ENCODE measurements at regions not wholly inside any gene's neighbourhood (a gene's known extent, or its start where the extent isn't known, plus 50 kb on each side); places are given as distances from the start of the nearest gene placed in this dataset.
"Not testable (repeated sequence)": the region's sequence is repeated elsewhere in the genome, so short reads cannot be mapped to it uniquely, and the experiment has no call there.

DNA sequence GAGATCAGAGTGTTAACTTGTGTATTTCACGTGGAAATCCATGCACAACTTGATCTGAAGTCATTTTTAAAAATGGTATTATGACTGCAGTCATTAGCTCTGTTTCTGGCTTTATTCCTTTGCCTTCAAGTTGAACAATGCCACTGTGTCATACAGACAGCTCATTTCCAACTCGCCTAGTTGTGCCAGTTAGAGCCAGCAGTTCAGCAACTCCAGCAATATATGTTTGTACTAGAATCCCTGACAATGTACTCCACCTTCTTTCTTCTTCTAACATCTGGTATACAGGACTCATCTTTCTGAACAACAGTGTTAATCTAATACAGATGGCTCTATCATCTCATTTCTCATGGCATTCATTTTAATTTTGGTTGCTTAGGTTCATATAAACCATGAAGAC, 418.3 kb upstream of the POU3F2 start:
- H3K79me2 ChIP-seq (ENCODE audit: insufficient read depth, low read length), result no peaks in the 10 kb centered on the region
- H3K4me3 Mint-ChIP-seq (ENCODE audit: unreplicated experiment), result no peak overlapping the region
- TF ChIP-seq EZH2 (IDR thresholded peaks at IDR 0.05; ENCODE audit: insufficient read depth, low read length), result no peak
- TF ChIP-seq, protein P1, sequence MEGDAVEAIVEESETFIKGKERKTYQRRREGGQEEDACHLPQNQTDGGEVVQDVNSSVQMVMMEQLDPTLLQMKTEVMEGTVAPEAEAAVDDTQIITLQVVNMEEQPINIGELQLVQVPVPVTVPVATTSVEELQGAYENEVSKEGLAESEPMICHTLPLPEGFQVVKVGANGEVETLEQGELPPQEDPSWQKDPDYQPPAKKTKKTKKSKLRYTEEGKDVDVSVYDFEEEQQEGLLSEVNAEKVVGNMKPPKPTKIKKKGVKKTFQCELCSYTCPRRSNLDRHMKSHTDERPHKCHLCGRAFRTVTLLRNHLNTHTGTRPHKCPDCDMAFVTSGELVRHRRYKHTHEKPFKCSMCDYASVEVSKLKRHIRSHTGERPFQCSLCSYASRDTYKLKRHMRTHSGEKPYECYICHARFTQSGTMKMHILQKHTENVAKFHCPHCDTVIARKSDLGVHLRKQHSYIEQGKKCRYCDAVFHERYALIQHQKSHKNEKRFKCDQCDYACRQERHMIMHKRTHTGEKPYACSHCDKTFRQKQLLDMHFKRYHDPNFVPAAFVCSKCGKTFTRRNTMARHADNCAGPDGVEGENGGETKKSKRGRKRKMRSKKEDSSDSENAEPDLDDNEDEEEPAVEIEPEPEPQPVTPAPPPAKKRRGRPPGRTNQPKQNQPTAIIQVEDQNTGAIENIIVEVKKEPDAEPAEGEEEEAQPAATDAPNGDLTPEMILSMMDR (IDR thresholded peaks at IDR 0.05; ENCODE audit: insufficient read depth, low read depth, low read length), result no peak
- no peaks in the 10 kb centered on the region for H4K20me1 ChIP-seq (ENCODE audit: insufficient read depth, low read length)
- no peak for DNase-seq (ENCODE audit: low read depth)
- H3K9me3 ChIP-seq (ENCODE audit: insufficient read depth, low read depth, low read length), result no peaks in the 10 kb centered on the region
- H2AFZ ChIP-seq (ENCODE audit: low read depth, low read length), result no peak overlapping the region
- H3K4me1 Mint-ChIP-seq (ENCODE audit: low read depth, unreplicated experiment), result no peaks in the 10 kb centered on the region
- no peaks in the 10 kb centered on the region for H3K36me3 ChIP-seq (ENCODE audit: insufficient read depth, low read length)
- H3K27me3 Mint-ChIP-seq (ENCODE audit: low read depth, unreplicated experiment), result no peaks in the 10 kb centered on the region
- no peak overlapping the region for H3K4me3 ChIP-seq (ENCODE audit: insufficient read depth, low read depth, low read length)
- H3K4me1 ChIP-seq (ENCODE audit: insufficient read depth, low read length), result no peaks in the 10 kb centered on the region
- FAIRE-seq, result no peak
- no peaks in the 10 kb centered on the region for H3K27me3 ChIP-seq (ENCODE audit: insufficient read depth, low read length)
- no peak overlapping the region for H3K4me2 ChIP-seq (ENCODE audit: low read length)
- H3K27ac Mint-ChIP-seq (ENCODE audit: unreplicated experiment), result no peak overlapping the region
- H3K9ac ChIP-seq (ENCODE audit: low read length), result no peak overlapping the region
- no peaks in the 10 kb centered on the region for H3K9me3 Mint-ChIP-seq (ENCODE audit: unreplicated experiment)
- H3K36me3 Mint-ChIP-seq (ENCODE audit: low read depth, unreplicated experiment), result no peaks in the 10 kb centered on the region
- no peak overlapping the region for H3K27ac ChIP-seq (ENCODE audit: low read depth, low read length)

DNA sequence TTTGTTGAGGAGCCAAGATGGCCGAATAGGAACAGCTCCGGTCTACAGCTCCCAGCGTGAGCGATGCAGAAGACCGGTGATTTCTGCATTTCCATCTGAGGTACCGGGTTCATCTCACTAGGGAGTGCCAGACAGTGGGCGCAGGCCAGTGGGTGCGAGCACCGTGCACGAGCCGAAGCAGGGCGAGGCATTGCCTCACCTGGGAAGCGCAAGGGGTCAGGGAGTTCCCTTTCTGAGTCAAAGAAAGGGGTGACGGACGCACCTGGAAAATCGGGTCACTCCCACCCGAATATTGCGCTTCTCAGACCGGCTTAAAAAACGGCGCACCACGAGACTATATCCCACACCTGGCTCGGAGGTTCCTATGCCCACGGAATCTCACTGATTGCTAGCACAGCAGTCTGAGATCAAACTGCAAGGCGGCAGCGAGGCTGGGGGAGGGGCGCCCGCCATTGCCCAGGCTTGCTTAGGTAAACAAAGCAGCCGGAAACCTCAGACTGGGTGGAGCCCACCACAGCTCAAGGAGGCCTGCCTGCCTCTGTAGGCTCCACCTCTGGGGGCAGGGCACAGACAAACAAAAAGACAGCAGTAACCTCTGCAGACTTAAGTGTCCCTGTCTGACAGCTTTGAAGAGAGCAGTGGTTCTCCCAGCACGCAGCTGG, 417.7 kb upstream of the POU3F2 start:
- H3K79me2 ChIP-seq (ENCODE audit: insufficient read depth, low read length); H3K9me3 Mint-ChIP-seq (ENCODE audit: unreplicated experiment); FAIRE-seq; H3K27ac ChIP-seq (ENCODE audit: low read depth, low read length); H3K4me1 Mint-ChIP-seq (ENCODE audit: low read depth, unreplicated experiment); DNase-seq (ENCODE audit: low read depth); H4K20me1 ChIP-seq (ENCODE audit: insufficient read depth, low read length); H3K27me3 Mint-ChIP-seq (ENCODE audit: low read depth, unreplicated experiment); H2AFZ ChIP-seq (ENCODE audit: low read depth, low read length); H3K36me3 ChIP-seq (ENCODE audit: insufficient read depth, low read length); H3K9ac ChIP-seq (ENCODE audit: low read length); H3K36me3 Mint-ChIP-seq (ENCODE audit: low read depth, unreplicated experiment); H3K9me3 ChIP-seq (ENCODE audit: insufficient read depth, low read depth, low read length); H3K4me3 Mint-ChIP-seq (ENCODE audit: unreplicated experiment); H3K4me2 ChIP-seq (ENCODE audit: low read length); H3K4me3 ChIP-seq (ENCODE audit: insufficient read depth, low read depth, low read length); H3K27ac Mint-ChIP-seq (ENCODE audit: unreplicated experiment); H3K27me3 ChIP-seq (ENCODE audit: insufficient read depth, low read length); H3K4me1 ChIP-seq (ENCODE audit: insufficient read depth, low read length): not testable (repeated sequence)

DNA sequence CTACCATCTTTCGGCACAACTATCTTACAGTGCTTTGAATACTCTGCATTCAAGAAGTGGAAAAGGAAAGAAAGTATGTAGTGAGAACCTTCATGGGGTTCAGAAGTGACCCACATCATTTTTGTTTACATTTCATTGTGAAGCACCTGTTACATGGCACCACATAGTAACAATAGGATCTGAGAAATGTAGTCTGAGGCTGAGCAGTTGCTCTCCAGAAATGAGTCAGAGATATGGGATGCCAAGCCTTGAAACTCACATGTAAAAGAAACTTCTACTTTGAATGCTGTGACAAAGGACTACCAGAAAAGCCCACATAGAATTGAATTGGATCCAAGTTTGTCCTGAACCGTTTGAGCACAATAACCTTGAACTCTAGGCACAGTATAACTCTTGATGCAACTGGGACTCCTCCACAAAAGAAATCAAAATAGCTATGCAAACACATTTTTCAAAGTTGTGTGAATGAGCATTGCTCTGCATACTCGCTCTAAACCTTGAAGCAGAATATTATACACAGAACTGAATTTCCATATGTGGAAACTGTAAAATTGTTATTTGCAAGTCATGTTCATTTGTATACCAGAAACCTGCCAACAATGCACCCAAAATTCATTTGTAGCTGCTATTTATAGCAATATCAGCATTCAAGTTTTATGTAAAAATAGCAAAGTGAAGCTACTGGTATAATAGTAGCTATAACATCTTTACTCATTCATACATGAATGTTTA, 400.9 kb upstream of the POU3F2 start:
- Mint-ChIP-seq H3K27ac (ENCODE audit: unreplicated experiment) (no peak overlapping the region), H3K9me3 (ENCODE audit: unreplicated experiment) (peaks cover 2% of the 10 kb centered on the region), H3K4me1 (ENCODE audit: low read depth, unreplicated experiment) (no peaks in the 10 kb centered on the region), H3K36me3 (ENCODE audit: low read depth, unreplicated experiment) (no peaks in the 10 kb centered on the region), H3K4me3 (ENCODE audit: unreplicated experiment) (no peak overlapping the region), H3K27me3 (ENCODE audit: low read depth, unreplicated experiment) (no peaks in the 10 kb centered on the region)
- Histone ChIP-seq H2AFZ (ENCODE audit: low read depth, low read length) (no peak overlapping the region), H3K4me3 (ENCODE audit: insufficient read depth, low read depth, low read length) (no peak overlapping the region), H3K4me2 (ENCODE audit: low read length) (no peak overlapping the region), H3K9me3 (ENCODE audit: insufficient read depth, low read depth, low read length) (no peaks in the 10 kb centered on the region), H3K4me1 (ENCODE audit: insufficient read depth, low read length) (no peaks in the 10 kb centered on the region), H3K27ac (ENCODE audit: low read depth, low read length) (no peak overlapping the region), H3K9ac (ENCODE audit: low read length) (no peak overlapping the region), H3K27me3 (ENCODE audit: insufficient read depth, low read length) (no peaks in the 10 kb centered on the region), H3K36me3 (ENCODE audit: insufficient read depth, low read length) (no peaks in the 10 kb centered on the region), H4K20me1 (ENCODE audit: insufficient read depth, low read length) (no peaks in the 10 kb centered on the region), H3K79me2 (ENCODE audit: insufficient read depth, low read length) (no peaks in the 10 kb centered on the region)
- no peak for DNase-seq (ENCODE audit: low read depth)
- TF ChIP-seq, protein P1 (IDR thresholded peaks at IDR 0.05; ENCODE audit: insufficient read depth, low read depth, low read length), result no peak
- TF ChIP-seq EZH2 (IDR thresholded peaks at IDR 0.05; ENCODE audit: insufficient read depth, low read length), result no peak
- FAIRE-seq, result no peak
